Lower lobe of right lung (tissue), 2 donors: ENCODE measurements at regions not wholly inside any gene's neighbourhood (a gene's known extent, or its start where the extent isn't known, plus 50 kb on each side); places are given as distances from the start of the nearest gene placed in this dataset.
A peak's percentile ranks its signal among the peaks of the same experiment; 100 is the strongest.

Source experiments
- ATAC-seq, 2 donors: fragments of 200-7000 bp; cut with Tn5 transposase; one replicate each; pipeline ENCODE4 v1.9.1; 2020 to 2022; ENCODE audit warnings: mild to moderate bottlenecking in 2 of 2, moderate library complexity in 2 of 2
- DNase-seq: peaks from one replicate; pipeline ENCODE4 v3.0.0-alpha.2; 2020
- H3K27ac ChIP-seq: fragments of 200-600 bp; one replicate; pipeline ENCODE4 v1.8.0; 2022
- H3K27me3 ChIP-seq: fragments of 200-600 bp; one replicate; pipeline ENCODE4 v1.8.0; 2022; ENCODE audit warnings: low read depth
- H3K36me3 ChIP-seq: fragments of 200-600 bp; one replicate; pipeline ENCODE4 v1.8.0; 2022; ENCODE audit warnings: mild to moderate bottlenecking
- H3K4me1 ChIP-seq: fragments of 200-600 bp; one replicate; pipeline ENCODE4 v1.8.0; 2022
- H3K4me3 ChIP-seq: fragments of 200-600 bp; one replicate; pipeline ENCODE4 v1.8.0; 2022; ENCODE audit warnings: mild to moderate bottlenecking
- H3K9me3 ChIP-seq: fragments of 200-600 bp; one replicate; pipeline ENCODE4 v1.8.0; 2022
- intact Hi-C: fragments of 100-400 bp; cut with DNase I; formaldehyde crosslinking; loops from one replicate; pipeline ENCODE4 v1.11.0; 2022
- TF ChIP-seq, protein P1 (sequence below): fragments of 200-600 bp; IDR thresholded peaks from one replicate; pipeline ENCODE4 v1.8.0; 2022; ENCODE audit warnings: antibody characterized with exemption, mild to moderate bottlenecking
- donor health status: DM: no; HTN: yes; CAD: no; lungs with severe emphysema.

- Histone ChIP-seq H3K9me3 (no peaks in the 10 kb centered on the region), H3K27ac (no peak overlapping the region), H3K27me3 (no peaks in the 10 kb centered on the region), H3K36me3 (no peaks in the 10 kb centered on the region), H3K4me3 (no peak overlapping the region), H3K4me1 (no peaks in the 10 kb centered on the region)
- DNase-seq (no peak), ATAC-seq (no peak)
- intact Hi-C loops, result no loop called here
- TF ChIP-seq, protein P1, sequence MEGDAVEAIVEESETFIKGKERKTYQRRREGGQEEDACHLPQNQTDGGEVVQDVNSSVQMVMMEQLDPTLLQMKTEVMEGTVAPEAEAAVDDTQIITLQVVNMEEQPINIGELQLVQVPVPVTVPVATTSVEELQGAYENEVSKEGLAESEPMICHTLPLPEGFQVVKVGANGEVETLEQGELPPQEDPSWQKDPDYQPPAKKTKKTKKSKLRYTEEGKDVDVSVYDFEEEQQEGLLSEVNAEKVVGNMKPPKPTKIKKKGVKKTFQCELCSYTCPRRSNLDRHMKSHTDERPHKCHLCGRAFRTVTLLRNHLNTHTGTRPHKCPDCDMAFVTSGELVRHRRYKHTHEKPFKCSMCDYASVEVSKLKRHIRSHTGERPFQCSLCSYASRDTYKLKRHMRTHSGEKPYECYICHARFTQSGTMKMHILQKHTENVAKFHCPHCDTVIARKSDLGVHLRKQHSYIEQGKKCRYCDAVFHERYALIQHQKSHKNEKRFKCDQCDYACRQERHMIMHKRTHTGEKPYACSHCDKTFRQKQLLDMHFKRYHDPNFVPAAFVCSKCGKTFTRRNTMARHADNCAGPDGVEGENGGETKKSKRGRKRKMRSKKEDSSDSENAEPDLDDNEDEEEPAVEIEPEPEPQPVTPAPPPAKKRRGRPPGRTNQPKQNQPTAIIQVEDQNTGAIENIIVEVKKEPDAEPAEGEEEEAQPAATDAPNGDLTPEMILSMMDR, result no peak
Observed at GRCh38 chr9:1829719-1830118, 185.4 kb upstream of the SMARCA2 start.

GRCh38 chr9:1832960-1833359, 182.2 kb upstream of the SMARCA2 start:
- H3K4me1 ChIP-seq, result no peaks in the 10 kb centered on the region
- intact Hi-C loops, result no loop called here
- no peak overlapping the region for H3K27ac ChIP-seq
- no peaks in the 10 kb centered on the region for H3K9me3 ChIP-seq
- H3K4me3 ChIP-seq, result no peak overlapping the region
- DNase-seq, result no peak
- no peak for ATAC-seq
- TF ChIP-seq, protein P1, result no peak
- no peaks in the 10 kb centered on the region for H3K36me3 ChIP-seq
- no peaks in the 10 kb centered on the region for H3K27me3 ChIP-seq

- TF ChIP-seq, protein P1, result peak; percentile 52
- Histone ChIP-seq H3K9me3 (no peaks in the 10 kb centered on the region), H3K4me1 (no peaks in the 10 kb centered on the region), H3K27me3 (no peaks in the 10 kb centered on the region), H3K36me3 (no peaks in the 10 kb centered on the region), H3K4me3 (no peak overlapping the region), H3K27ac (no peak overlapping the region)
- intact Hi-C loops, result no loop called here
- DNase-seq (no peak), ATAC-seq (peak; percentile 28 to 71)
Observed at GRCh38 chr9:1837453-1838084, 177.6 kb upstream of the SMARCA2 start.

- intact Hi-C loops, result no loop called here
- H3K4me1 ChIP-seq, result no peaks in the 10 kb centered on the region
- TF ChIP-seq, protein P1, result no peak
- H3K36me3 ChIP-seq, result no peaks in the 10 kb centered on the region
- H3K27me3 ChIP-seq, result no peaks in the 10 kb centered on the region
- H3K9me3 ChIP-seq, result no peaks in the 10 kb centered on the region
- no peak overlapping the region for H3K4me3 ChIP-seq
- no peak for DNase-seq
- no peak overlapping the region for H3K27ac ChIP-seq
- ATAC-seq, result no peak
Observed at GRCh38 chr9:1839909-1840308, 175.2 kb upstream of the SMARCA2 start.

DNA sequence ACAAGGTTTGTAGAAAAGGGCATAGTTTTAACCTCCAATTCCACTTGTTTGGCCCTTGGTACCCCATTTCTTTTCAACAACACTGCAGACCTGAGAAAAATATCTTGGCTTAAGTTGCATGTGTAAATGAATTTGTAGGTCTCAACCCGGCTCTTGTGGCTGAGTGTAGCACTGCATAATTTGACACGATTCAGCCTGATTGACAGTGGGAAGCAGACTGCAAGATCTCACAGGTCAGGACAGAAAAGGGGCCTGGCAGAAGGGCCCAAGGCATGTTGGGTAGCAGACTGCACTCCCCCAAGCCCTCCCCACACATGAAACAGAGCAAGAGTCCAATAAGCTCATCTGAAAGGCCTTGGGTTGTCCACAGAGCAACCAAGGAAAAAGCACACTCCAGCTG, 169.7 kb upstream of the SMARCA2 start:
- H3K27me3 ChIP-seq, result no peaks in the 10 kb centered on the region
- TF ChIP-seq, protein P1, result no peak
- ATAC-seq (no peak), DNase-seq (no peak)
- H3K36me3 ChIP-seq, result no peaks in the 10 kb centered on the region
- H3K27ac ChIP-seq, result no peak overlapping the region
- intact Hi-C loops, result no loop called here
- no peak overlapping the region for H3K4me3 ChIP-seq
- H3K4me1 ChIP-seq, result no peaks in the 10 kb centered on the region
- no peaks in the 10 kb centered on the region for H3K9me3 ChIP-seq

DNA sequence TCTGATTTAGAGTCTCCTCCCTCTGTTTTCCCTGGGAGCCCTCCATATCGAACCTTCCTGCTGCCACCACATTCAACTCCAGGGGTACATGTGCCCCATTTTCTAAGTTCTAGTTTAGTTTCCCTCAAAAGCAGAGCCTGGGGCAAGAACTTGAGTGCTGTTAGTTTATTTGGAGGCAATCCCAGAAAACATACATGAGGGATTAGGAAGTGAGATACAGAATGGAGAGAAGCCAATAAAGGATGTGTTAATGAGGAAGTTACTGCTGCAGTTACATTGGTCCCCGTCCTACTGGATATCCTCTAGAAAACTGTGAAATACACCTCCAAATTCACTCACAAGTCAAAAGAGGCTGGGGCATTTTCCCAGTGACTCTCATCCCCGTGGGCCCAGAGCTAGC, 159.4 kb upstream of the SMARCA2 start:
- H3K4me1 ChIP-seq, result no peaks in the 10 kb centered on the region
- ATAC-seq, result no peak
- TF ChIP-seq, protein P1, result no peak
- no peaks in the 10 kb centered on the region for H3K9me3 ChIP-seq
- no peaks in the 10 kb centered on the region for H3K27me3 ChIP-seq
- intact Hi-C loops, result no loop called here
- no peak overlapping the region for H3K4me3 ChIP-seq
- H3K27ac ChIP-seq, result no peak overlapping the region
- H3K36me3 ChIP-seq, result no peaks in the 10 kb centered on the region
- DNase-seq, result no peak
